OCI-LY3 (cell line): ENCODE measurements at regions not wholly inside any gene's neighbourhood (a gene's known extent, or its start where the extent isn't known, plus 50 kb on each side); places are given as distances from the start of the nearest gene placed in this dataset.

Experiments
- EZH2phosphoT487 ChIP-seq: fragments of 200-600 bp; shearing (Covaris generic); IDR thresholded peaks from 2 replicates; pipeline ENCODE4 v1.6.1; 2018; ENCODE audit warnings: antibody characterized with exemption, mixed run types, low read depth
- TF ChIP-seq, protein P1 (sequence below): fragments of 200-600, 300-600 bp; sonication (generic); IDR thresholded peaks from 2 replicates; pipeline ENCODE4 v1.5.1; 2014; ENCODE audit warnings: antibody characterized with exemption, low read length, low read depth

GRCh38 chr7:114008696-114009095, 89.9 kb upstream of the PPP1R3A start:
- TF ChIP-seq, protein P1, sequence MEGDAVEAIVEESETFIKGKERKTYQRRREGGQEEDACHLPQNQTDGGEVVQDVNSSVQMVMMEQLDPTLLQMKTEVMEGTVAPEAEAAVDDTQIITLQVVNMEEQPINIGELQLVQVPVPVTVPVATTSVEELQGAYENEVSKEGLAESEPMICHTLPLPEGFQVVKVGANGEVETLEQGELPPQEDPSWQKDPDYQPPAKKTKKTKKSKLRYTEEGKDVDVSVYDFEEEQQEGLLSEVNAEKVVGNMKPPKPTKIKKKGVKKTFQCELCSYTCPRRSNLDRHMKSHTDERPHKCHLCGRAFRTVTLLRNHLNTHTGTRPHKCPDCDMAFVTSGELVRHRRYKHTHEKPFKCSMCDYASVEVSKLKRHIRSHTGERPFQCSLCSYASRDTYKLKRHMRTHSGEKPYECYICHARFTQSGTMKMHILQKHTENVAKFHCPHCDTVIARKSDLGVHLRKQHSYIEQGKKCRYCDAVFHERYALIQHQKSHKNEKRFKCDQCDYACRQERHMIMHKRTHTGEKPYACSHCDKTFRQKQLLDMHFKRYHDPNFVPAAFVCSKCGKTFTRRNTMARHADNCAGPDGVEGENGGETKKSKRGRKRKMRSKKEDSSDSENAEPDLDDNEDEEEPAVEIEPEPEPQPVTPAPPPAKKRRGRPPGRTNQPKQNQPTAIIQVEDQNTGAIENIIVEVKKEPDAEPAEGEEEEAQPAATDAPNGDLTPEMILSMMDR, result no peak
- TF ChIP-seq EZH2phosphoT487, result no peak
